Liver (tissue), 8 donors: ENCODE measurements at regions not wholly inside any gene's neighbourhood (a gene's known extent, or its start where the extent isn't known, plus 50 kb on each side); places are given as distances from the start of the nearest gene placed in this dataset.

Experiments used
- DNase-seq: peaks from one replicate; pipeline ENCODE4 v3.0.0-alpha.2; 2017; ENCODE audit warnings: low spot score
- H3K27ac ChIP-seq, 2 donors: one replicate each; pipeline ENCODE4 v1.7.0; 2013; ENCODE audit warnings: inconsistent platforms in 2 of 2, low read length in 2 of 2, control low read depth in 1 of 2, low read depth in 1 of 2, mild to moderate bottlenecking in 1 of 2
- H3K27me3 ChIP-seq, 4 donors: one replicate each; pipeline versions ENCODE4 v1.6.1 to v1.7.0; 2013; ENCODE audit warnings: low read length in 3 of 4, inconsistent platforms in 1 of 4, mild to moderate bottlenecking in 1 of 4, moderate library complexity in 1 of 4; ENCODE audit not compliant: control insufficient read depth in 4 of 4, insufficient read depth in 4 of 4
- H3K36me3 ChIP-seq, 4 donors: one replicate each; pipeline versions ENCODE4 v1.6.1 to v1.7.0; 2013; ENCODE audit warnings: low read length in 3 of 4, mild to moderate bottlenecking in 3 of 4, low read depth in 1 of 4, moderate library complexity in 1 of 4; ENCODE audit not compliant: control insufficient read depth in 4 of 4, insufficient read depth in 3 of 4
- H3K4me1 ChIP-seq, 4 donors: one replicate each; pipeline versions ENCODE4 v1.6.1 to v1.7.0; 2013; ENCODE audit warnings: low read length in 3 of 4, mild to moderate bottlenecking in 3 of 4, moderate library complexity in 1 of 4; ENCODE audit not compliant: control insufficient read depth in 4 of 4, insufficient read depth in 4 of 4
- H3K4me3 ChIP-seq, 3 donors: one replicate each; pipeline versions ENCODE4 v1.6.1 to v1.7.0; 2013; ENCODE audit warnings: low read length in 3 of 3, control low read depth in 1 of 3, low read depth in 1 of 3, mild to moderate bottlenecking in 1 of 3
- H3K9ac ChIP-seq, 2 donors: one replicate each; pipeline ENCODE4 v1.7.0; 2013; ENCODE audit warnings: low read length in 2 of 2, mild to moderate bottlenecking in 2 of 2, moderate library complexity in 2 of 2, control low read depth in 1 of 2, low read depth in 1 of 2
- H3K9me3 ChIP-seq, 4 donors: one replicate each; pipeline versions ENCODE4 v1.6.1 to v1.7.0; 2013; ENCODE audit warnings: low read length in 3 of 4; ENCODE audit not compliant: control insufficient read depth in 4 of 4
- EGR1 ChIP-seq, 2 donors: IDR thresholded peaks; 2 replicates each; pipeline ENCODE4 v1.6.1; 2016 to 2018; ENCODE audit warnings: antibody characterized with exemption in 2 of 2, low read depth in 2 of 2
- FOXA1 ChIP-seq: IDR thresholded peaks from 2 replicates; pipeline ENCODE4 v1.6.1; 2016; ENCODE audit warnings: antibody characterized with exemption
- FOXA2 ChIP-seq: IDR thresholded peaks from 2 replicates; pipeline ENCODE4 v1.6.1; 2016; ENCODE audit warnings: antibody characterized with exemption
- GABPA ChIP-seq, 2 donors: IDR thresholded peaks in 1 of 2; conservative IDR thresholded peaks in 1 of 2; 2 replicates each; pipeline ENCODE4 v1.6.1; 2016; ENCODE audit warnings: antibody characterized with exemption in 2 of 2, mild to moderate bottlenecking in 1 of 2, moderate library complexity in 1 of 2
- HNF4A ChIP-seq, 2 donors: conservative IDR thresholded peaks; 2 replicates each; pipeline ENCODE4 v1.6.1; 2016; ENCODE audit warnings: antibody characterized with exemption in 2 of 2, mild to moderate bottlenecking in 2 of 2
- HNF4G ChIP-seq: IDR thresholded peaks from 2 replicates; pipeline ENCODE4 v1.6.1; 2016; ENCODE audit warnings: antibody characterized with exemption
- JUND ChIP-seq, 2 donors: IDR thresholded peaks; 2 replicates each; pipeline ENCODE4 v1.6.1; 2016; ENCODE audit warnings: antibody characterized with exemption in 2 of 2
- NR2F2 ChIP-seq: IDR thresholded peaks from 2 replicates; pipeline ENCODE4 v1.6.1; 2016; ENCODE audit warnings: antibody characterized with exemption
- RAD21 ChIP-seq, 2 donors: IDR thresholded peaks; 2 replicates each; pipeline ENCODE4 v1.6.1; 2016; ENCODE audit warnings: antibody characterized with exemption in 2 of 2, mild to moderate bottlenecking in 2 of 2
- RXRA ChIP-seq, 2 donors: IDR thresholded peaks; 2 replicates each; pipeline ENCODE4 v1.6.1; 2017 to 2018; ENCODE audit warnings: antibody characterized with exemption in 2 of 2, mild to moderate bottlenecking in 1 of 2
- SP1 ChIP-seq: IDR thresholded peaks from 2 replicates; pipeline ENCODE4 v1.6.1; 2018; ENCODE audit warnings: antibody characterized with exemption, mild to moderate bottlenecking
- YY1 ChIP-seq: IDR thresholded peaks from 2 replicates; pipeline ENCODE4 v1.6.1; 2016; ENCODE audit warnings: antibody characterized with exemption, mild to moderate bottlenecking
- WGBS: extraction: QIAGEN DNeasy Blood & Tissue Kit; methylation state at CpG from one replicate; pipeline ENCODE4 v1.1.7; 2013; 5-methylcytosine and 5-hydroxymethylcytosine counted together
- TF ChIP-seq, protein P1 (sequence below): IDR thresholded peaks from 2 replicates; pipeline ENCODE4 v1.6.1; 2016; ENCODE audit warnings: antibody characterized with exemption, mild to moderate bottlenecking
- TF ChIP-seq, protein P2 (sequence below): IDR thresholded peaks from 2 replicates; pipeline ENCODE4 v1.6.1; 2016; ENCODE audit warnings: antibody characterized with exemption
- TF ChIP-seq, protein P3 (sequence below): IDR thresholded peaks from 2 replicates; pipeline ENCODE4 v1.6.1; 2016; ENCODE audit warnings: antibody characterized with exemption
- TF ChIP-seq, protein P4 (sequence below): fragments of 150-350 bp; IDR thresholded peaks from 2 replicates; pipeline ENCODE4 v1.5.1; 2017; ENCODE audit warnings: improper control_type of control experiment, low read depth, low read length; ENCODE audit not compliant: missing input control
- TF ChIP-seq, protein P5 (sequence below): IDR thresholded peaks from 2 replicates; pipeline ENCODE4 v1.6.1; 2016; ENCODE audit warnings: antibody characterized with exemption
- donor health status: healthy.
- donor health status: healthy.
- donor health status: healthy.
- donor health status: healthy.
- donor health status: healthy.

DNA sequence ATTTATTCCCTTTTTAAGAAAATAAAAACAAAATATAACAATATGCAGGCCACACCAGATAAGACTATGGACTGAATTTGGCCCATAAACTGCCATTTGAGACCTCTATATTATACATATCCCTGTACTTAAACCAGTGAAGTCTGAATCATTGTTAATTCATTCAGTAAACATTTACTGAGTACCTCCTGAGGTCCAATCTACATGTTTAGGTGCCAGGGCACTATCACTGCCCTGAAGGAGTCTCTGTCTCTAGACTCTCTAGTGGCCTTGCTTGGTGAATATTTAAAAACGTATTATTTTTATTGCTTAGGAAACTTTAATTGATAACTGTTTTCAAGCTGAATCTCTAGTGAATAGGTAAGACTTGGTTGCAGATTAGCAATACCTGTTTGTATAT is 74.7 kb upstream of the ELL2 start:
- DNase-seq: no peak
- Histone ChIP-seq H3K36me3 (no peaks in the 10 kb centered on the region), H3K9me3 (no peaks in the 10 kb centered on the region), H3K27ac (no peak overlapping the region), H3K9ac (no peak overlapping the region), H3K4me1 (peaks cover 0 to 4% (median 0%) of the 10 kb centered on the region in 4 donors), H3K4me3 (no peak overlapping the region), H3K27me3 (no peaks in the 10 kb centered on the region)
- TF ChIP-seq YY1: no peak
- TF ChIP-seq GABPA (IDR thresholded peaks at IDR 0.05 in 1 of 2, conservative IDR thresholded peaks at IDR 0.05 in 1 of 2): no peak
- no peak for TF ChIP-seq SP1
- 81% methylated on average over 1 of the region's 1 CpG for WGBS

DNA sequence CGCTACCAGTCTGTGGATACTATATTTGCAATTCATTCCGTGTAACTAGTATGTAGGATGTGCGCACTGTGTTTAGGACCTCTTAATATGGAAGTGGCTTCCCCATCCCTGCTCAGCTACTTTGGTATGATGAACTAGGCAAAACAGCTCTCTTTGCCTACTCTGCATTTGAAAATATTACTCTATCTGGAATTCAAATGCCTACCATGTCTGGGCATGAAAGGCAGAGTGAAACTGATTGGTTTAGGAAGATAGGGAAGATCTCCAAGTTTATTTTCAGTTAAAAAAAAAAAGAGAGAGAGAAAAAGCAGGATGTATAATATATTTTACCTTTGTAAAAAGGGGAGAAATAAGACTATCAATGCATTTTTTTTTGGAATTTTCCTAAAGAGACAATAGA is 74.1 kb upstream of the ELL2 start:
- no peaks in the 10 kb centered on the region for H3K9me3 ChIP-seq
- H3K4me1 ChIP-seq: peaks cover 0 to 4% (median 0%) of the 10 kb centered on the region in 4 donors
- no peak for DNase-seq
- no peaks in the 10 kb centered on the region for H3K27me3 ChIP-seq
- TF ChIP-seq, protein P1, sequence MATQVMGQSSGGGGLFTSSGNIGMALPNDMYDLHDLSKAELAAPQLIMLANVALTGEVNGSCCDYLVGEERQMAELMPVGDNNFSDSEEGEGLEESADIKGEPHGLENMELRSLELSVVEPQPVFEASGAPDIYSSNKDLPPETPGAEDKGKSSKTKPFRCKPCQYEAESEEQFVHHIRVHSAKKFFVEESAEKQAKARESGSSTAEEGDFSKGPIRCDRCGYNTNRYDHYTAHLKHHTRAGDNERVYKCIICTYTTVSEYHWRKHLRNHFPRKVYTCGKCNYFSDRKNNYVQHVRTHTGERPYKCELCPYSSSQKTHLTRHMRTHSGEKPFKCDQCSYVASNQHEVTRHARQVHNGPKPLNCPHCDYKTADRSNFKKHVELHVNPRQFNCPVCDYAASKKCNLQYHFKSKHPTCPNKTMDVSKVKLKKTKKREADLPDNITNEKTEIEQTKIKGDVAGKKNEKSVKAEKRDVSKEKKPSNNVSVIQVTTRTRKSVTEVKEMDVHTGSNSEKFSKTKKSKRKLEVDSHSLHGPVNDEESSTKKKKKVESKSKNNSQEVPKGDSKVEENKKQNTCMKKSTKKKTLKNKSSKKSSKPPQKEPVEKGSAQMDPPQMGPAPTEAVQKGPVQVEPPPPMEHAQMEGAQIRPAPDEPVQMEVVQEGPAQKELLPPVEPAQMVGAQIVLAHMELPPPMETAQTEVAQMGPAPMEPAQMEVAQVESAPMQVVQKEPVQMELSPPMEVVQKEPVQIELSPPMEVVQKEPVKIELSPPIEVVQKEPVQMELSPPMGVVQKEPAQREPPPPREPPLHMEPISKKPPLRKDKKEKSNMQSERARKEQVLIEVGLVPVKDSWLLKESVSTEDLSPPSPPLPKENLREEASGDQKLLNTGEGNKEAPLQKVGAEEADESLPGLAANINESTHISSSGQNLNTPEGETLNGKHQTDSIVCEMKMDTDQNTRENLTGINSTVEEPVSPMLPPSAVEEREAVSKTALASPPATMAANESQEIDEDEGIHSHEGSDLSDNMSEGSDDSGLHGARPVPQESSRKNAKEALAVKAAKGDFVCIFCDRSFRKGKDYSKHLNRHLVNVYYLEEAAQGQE: no peak
- TF ChIP-seq JUND (IDR thresholded peaks at IDR 0.05) (no peak), FOXA2 (no peak), HNF4G (no peak)
- TF ChIP-seq, protein P2, sequence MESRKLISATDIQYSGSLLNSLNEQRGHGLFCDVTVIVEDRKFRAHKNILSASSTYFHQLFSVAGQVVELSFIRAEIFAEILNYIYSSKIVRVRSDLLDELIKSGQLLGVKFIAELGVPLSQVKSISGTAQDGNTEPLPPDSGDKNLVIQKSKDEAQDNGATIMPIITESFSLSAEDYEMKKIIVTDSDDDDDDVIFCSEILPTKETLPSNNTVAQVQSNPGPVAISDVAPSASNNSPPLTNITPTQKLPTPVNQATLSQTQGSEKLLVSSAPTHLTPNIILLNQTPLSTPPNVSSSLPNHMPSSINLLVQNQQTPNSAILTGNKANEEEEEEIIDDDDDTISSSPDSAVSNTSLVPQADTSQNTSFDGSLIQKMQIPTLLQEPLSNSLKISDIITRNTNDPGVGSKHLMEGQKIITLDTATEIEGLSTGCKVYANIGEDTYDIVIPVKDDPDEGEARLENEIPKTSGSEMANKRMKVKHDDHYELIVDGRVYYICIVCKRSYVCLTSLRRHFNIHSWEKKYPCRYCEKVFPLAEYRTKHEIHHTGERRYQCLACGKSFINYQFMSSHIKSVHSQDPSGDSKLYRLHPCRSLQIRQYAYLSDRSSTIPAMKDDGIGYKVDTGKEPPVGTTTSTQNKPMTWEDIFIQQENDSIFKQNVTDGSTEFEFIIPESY: no peak
- H3K9ac ChIP-seq: no peak overlapping the region
- H3K27ac ChIP-seq: no peak overlapping the region
- no peak overlapping the region for H3K4me3 ChIP-seq
- H3K36me3 ChIP-seq: no peaks in the 10 kb centered on the region
- over 99% methylated on average over 3 of the region's 3 CpGs for WGBS

DNA sequence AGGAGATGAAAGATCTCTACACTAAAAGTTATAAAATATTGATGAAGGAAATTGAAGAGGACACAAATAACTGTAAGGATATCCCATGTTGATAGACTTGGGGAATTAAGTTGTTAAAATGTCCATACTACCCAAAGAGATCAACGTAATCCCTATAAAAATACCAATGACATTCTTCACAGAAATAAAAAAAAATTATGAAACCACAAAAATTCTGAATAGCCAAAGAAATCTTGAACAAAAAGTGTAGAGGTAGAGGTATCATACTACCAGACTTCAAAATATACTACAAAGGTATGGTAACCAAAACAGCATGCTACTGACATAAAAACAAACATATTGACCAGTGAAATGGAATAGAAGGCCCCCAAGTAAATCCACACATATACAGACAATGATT is 71.5 kb upstream of the ELL2 start:
- Histone ChIP-seq H3K9me3 (no peaks in the 10 kb centered on the region), H3K9ac (no peak overlapping the region), H3K4me3 (no peak overlapping the region), H3K27me3 (no peaks in the 10 kb centered on the region), H3K36me3 (no peaks in the 10 kb centered on the region), H3K4me1 (peaks cover 0 to 4% (median 0%) of the 10 kb centered on the region in 4 donors), H3K27ac (no peak overlapping the region)
- DNase-seq: no peak
- WGBS: 92% methylated on average over 1 of the region's 1 CpG
- TF ChIP-seq HNF4G (no peak), RXRA (IDR thresholded peaks at IDR 0.05) (no peak), FOXA1 (no peak), NR2F2 (no peak), GABPA (IDR thresholded peaks at IDR 0.05 in 1 of 2, conservative IDR thresholded peaks at IDR 0.05 in 1 of 2) (no peak), HNF4A (conservative IDR thresholded peaks at IDR 0.05) (no peak), RAD21 (IDR thresholded peaks at IDR 0.05) (no peak), FOXA2 (no peak), YY1 (no peak), EGR1 (IDR thresholded peaks at IDR 0.05; ENCODE audit: low read depth in 2 of 2) (no peak), SP1 (no peak), JUND (IDR thresholded peaks at IDR 0.05) (no peak)
- TF ChIP-seq, protein P3, sequence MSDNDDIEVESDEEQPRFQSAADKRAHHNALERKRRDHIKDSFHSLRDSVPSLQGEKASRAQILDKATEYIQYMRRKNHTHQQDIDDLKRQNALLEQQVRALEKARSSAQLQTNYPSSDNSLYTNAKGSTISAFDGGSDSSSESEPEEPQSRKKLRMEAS: no peak
- TF ChIP-seq, protein P4, sequence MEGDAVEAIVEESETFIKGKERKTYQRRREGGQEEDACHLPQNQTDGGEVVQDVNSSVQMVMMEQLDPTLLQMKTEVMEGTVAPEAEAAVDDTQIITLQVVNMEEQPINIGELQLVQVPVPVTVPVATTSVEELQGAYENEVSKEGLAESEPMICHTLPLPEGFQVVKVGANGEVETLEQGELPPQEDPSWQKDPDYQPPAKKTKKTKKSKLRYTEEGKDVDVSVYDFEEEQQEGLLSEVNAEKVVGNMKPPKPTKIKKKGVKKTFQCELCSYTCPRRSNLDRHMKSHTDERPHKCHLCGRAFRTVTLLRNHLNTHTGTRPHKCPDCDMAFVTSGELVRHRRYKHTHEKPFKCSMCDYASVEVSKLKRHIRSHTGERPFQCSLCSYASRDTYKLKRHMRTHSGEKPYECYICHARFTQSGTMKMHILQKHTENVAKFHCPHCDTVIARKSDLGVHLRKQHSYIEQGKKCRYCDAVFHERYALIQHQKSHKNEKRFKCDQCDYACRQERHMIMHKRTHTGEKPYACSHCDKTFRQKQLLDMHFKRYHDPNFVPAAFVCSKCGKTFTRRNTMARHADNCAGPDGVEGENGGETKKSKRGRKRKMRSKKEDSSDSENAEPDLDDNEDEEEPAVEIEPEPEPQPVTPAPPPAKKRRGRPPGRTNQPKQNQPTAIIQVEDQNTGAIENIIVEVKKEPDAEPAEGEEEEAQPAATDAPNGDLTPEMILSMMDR: no peak
- TF ChIP-seq, protein P5, sequence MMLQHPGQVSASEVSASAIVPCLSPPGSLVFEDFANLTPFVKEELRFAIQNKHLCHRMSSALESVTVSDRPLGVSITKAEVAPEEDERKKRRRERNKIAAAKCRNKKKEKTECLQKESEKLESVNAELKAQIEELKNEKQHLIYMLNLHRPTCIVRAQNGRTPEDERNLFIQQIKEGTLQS: no peak
- TF ChIP-seq, protein P1: no peak
